Loucy (cell line): ENCODE measurements at regions not wholly inside any gene's neighbourhood (a gene's known extent, or its start where the extent isn't known, plus 50 kb on each side); places are given as distances from the start of the nearest gene placed in this dataset.

ENCODE experiments used
- H2AFZ ChIP-seq: fragments of 200-600 bp; sonication (generic); 2 replicates; pipeline ENCODE4 v1.6.0; 2016; ENCODE audit warnings: antibody characterized with exemption, mild to moderate bottlenecking, low read length, moderate library complexity
- H3F3A ChIP-seq: fragments of 200-600 bp; 2 replicates; pipeline ENCODE4 v1.6.0; 2016; ENCODE audit warnings: antibody characterized with exemption, low read depth, mild to moderate bottlenecking
- H3K27me3 ChIP-seq: fragments of 200-600 bp; sonication (generic); 2 replicates; pipeline ENCODE4 v1.6.1; 2014; ENCODE audit warnings: low read length, mild to moderate bottlenecking; ENCODE audit not compliant: insufficient read depth, poor library complexity, severe bottlenecking
- H3K36me3 ChIP-seq: fragments of 200-600 bp; sonication (generic); 2 replicates; pipeline ENCODE4 v1.6.1; 2016; ENCODE audit warnings: low read length; ENCODE audit not compliant: insufficient read depth
- H3K4me1 ChIP-seq: fragments of 200-600 bp; sonication (generic); 2 replicates; pipeline ENCODE4 v1.5.1; 2014; ENCODE audit warnings: low read length, mild to moderate bottlenecking; ENCODE audit not compliant: insufficient read depth, poor library complexity, severe bottlenecking
- H3K4me2 ChIP-seq: fragments of 200-600 bp; sonication (generic); 2 replicates; pipeline ENCODE4 v1.6.0; 2014; ENCODE audit warnings: antibody characterized with exemption, low read length, low read depth, mild to moderate bottlenecking; ENCODE audit not compliant: poor library complexity, severe bottlenecking
- H3K4me3 ChIP-seq: fragments of 200-600 bp; sonication (generic); 2 replicates; pipeline ENCODE4 v1.5.1; 2014; ENCODE audit warnings: low read length, mild to moderate bottlenecking, mixed read lengths; ENCODE audit not compliant: poor library complexity, severe bottlenecking
- H3K79me2 ChIP-seq: fragments of 200-600 bp; sonication (generic); 2 replicates; pipeline ENCODE4 v1.6.1; 2014; ENCODE audit warnings: low read length; ENCODE audit not compliant: insufficient read depth
- H3K9ac ChIP-seq: fragments of 200-600 bp; sonication (generic); 2 replicates; pipeline ENCODE4 v1.6.0; 2014; ENCODE audit warnings: mild to moderate bottlenecking, low read depth, low read length, moderate library complexity; ENCODE audit not compliant: poor library complexity, severe bottlenecking
- H3K9me2 ChIP-seq: fragments of 200-600 bp; sonication (generic); replicated peaks from 2 replicates; pipeline ENCODE4 v1.6.1; 2016; ENCODE audit warnings: low read depth, low read length, mixed read lengths
- H3K9me3 ChIP-seq: fragments of 200-600 bp; sonication (generic); 2 replicates; pipeline ENCODE4 v1.6.1; 2014; ENCODE audit warnings: mild to moderate bottlenecking, antibody characterized with exemption, low read length, low read depth; ENCODE audit not compliant: insufficient read depth
- H4K20me1 ChIP-seq: fragments of 200-600 bp; sonication (generic); 2 replicates; pipeline ENCODE4 v1.6.0; 2014; ENCODE audit warnings: antibody characterized with exemption, low read length, mild to moderate bottlenecking; ENCODE audit not compliant: insufficient read depth, poor library complexity, severe bottlenecking
- EZH2phosphoT487 ChIP-seq: fragments of 200-600 bp; IDR thresholded peaks from 2 replicates; pipeline ENCODE4 v1.6.1; 2018; ENCODE audit warnings: antibody characterized with exemption, mild to moderate bottlenecking, moderate library complexity, borderline replicate concordance
- TF ChIP-seq, protein P1 (sequence below): fragments of 200-600 bp; sonication (generic); conservative IDR thresholded peaks from 2 replicates; pipeline ENCODE4 v1.5.1; 2014; ENCODE audit warnings: mild to moderate bottlenecking, antibody characterized with exemption, low read length

DNA sequence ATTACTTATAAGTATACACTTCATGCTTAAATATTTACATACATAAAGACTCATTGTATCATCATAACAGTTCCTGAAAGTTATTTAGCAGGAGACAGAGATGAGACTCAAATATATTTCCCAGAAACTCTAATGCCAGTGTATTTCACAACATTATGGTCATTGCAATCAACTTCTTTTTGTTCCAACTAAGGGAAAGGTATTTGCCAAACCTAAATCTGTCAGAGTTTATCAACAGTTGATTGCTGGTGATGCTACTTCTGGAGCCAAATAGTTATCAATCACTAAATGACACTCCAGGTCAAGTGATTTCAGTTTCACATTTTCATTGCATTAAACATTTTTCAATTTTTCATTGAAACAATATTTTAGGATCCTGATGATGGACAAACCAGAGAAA, 72.1 kb upstream of the AVPR1A start:
- Histone ChIP-seq H3K36me3 (no peaks in the 10 kb centered on the region), H3K9me3 (no peaks in the 10 kb centered on the region), H3K4me3 (no peak overlapping the region), H3K79me2 (no peaks in the 10 kb centered on the region), H2AFZ (no peak overlapping the region), H4K20me1 (no peaks in the 10 kb centered on the region), H3K9me2 (no peaks in the 10 kb centered on the region), H3K9ac (no peak overlapping the region), H3K27me3 (no peaks in the 10 kb centered on the region), H3K4me1 (peaks cover 7% of the 10 kb centered on the region), H3K4me2 (no peak overlapping the region), H3F3A (no peaks in the 10 kb centered on the region)
- no peak for TF ChIP-seq EZH2phosphoT487
- TF ChIP-seq, protein P1, sequence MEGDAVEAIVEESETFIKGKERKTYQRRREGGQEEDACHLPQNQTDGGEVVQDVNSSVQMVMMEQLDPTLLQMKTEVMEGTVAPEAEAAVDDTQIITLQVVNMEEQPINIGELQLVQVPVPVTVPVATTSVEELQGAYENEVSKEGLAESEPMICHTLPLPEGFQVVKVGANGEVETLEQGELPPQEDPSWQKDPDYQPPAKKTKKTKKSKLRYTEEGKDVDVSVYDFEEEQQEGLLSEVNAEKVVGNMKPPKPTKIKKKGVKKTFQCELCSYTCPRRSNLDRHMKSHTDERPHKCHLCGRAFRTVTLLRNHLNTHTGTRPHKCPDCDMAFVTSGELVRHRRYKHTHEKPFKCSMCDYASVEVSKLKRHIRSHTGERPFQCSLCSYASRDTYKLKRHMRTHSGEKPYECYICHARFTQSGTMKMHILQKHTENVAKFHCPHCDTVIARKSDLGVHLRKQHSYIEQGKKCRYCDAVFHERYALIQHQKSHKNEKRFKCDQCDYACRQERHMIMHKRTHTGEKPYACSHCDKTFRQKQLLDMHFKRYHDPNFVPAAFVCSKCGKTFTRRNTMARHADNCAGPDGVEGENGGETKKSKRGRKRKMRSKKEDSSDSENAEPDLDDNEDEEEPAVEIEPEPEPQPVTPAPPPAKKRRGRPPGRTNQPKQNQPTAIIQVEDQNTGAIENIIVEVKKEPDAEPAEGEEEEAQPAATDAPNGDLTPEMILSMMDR = no peak

DNA sequence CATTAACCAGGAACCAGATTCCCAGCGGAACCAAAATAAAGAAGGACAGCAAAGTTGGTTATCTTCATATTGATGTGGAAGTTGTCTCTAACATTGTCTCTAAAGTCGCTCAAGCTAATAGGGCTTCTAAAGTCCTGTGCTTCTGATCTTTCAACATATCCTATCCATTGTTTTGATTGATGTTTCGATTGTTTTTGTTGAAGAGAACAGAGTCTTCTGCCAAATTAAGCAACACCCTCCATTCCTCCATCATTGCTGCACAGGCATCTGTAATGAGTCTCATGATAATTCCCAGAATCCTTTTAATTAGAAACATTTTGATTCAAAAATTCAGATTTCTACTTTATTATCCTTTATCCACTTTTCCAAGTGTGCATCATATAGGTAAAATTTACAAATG, 71.6 kb upstream of the AVPR1A start:
- H3F3A ChIP-seq = no peaks in the 10 kb centered on the region
- H3K79me2 ChIP-seq = no peaks in the 10 kb centered on the region
- H3K4me3 ChIP-seq = no peak overlapping the region
- no peaks in the 10 kb centered on the region for H3K36me3 ChIP-seq
- H3K9me2 ChIP-seq = no peaks in the 10 kb centered on the region
- no peak for TF ChIP-seq EZH2phosphoT487
- TF ChIP-seq, protein P1 = no peak
- no peak overlapping the region for H2AFZ ChIP-seq
- no peaks in the 10 kb centered on the region for H4K20me1 ChIP-seq
- no peak overlapping the region for H3K9ac ChIP-seq
- no peaks in the 10 kb centered on the region for H3K27me3 ChIP-seq
- H3K4me1 ChIP-seq = peaks cover 7% of the 10 kb centered on the region
- no peaks in the 10 kb centered on the region for H3K9me3 ChIP-seq
- H3K4me2 ChIP-seq = no peak overlapping the region

DNA sequence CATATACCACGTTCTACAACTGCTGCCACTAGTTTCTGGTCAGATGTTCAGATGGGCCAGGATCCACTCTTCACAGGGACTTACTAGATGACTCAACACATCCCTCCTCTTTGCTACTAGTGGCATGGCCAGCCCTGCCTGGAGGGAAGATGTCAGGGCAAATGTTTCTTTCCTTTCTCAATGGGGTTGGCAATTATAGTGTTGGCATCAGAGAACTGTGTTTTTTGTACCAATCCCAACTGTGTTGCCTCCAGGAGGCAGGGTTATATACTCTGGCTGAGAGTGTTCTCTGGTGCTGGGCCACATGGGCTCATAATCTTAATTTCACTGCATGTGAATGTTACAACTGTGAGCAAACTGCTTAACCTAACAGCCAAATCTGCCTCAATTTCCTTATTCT, 69.9 kb upstream of the AVPR1A start:
- Histone ChIP-seq H3K9ac (no peak overlapping the region), H3K9me3 (no peaks in the 10 kb centered on the region), H3K36me3 (no peaks in the 10 kb centered on the region), H2AFZ (no peak overlapping the region), H3F3A (no peaks in the 10 kb centered on the region), H3K4me2 (no peak overlapping the region), H4K20me1 (no peaks in the 10 kb centered on the region), H3K4me3 (no peak overlapping the region), H3K4me1 (peaks cover 7% of the 10 kb centered on the region), H3K27me3 (no peaks in the 10 kb centered on the region), H3K79me2 (no peaks in the 10 kb centered on the region), H3K9me2 (no peaks in the 10 kb centered on the region)
- no peak for TF ChIP-seq EZH2phosphoT487
- TF ChIP-seq, protein P1 = no peak
